ENCODE measurements at regions not wholly inside any gene's neighbourhood (a gene's known extent, or its start where the extent isn't known, plus 50 kb on each side); places are given as distances from the start of the nearest gene placed in this dataset.

GRCh38 chr6:165762125-165762524 is 99.1 kb upstream of the PDE10A start:
- TF ChIP-seq, protein P1, sequence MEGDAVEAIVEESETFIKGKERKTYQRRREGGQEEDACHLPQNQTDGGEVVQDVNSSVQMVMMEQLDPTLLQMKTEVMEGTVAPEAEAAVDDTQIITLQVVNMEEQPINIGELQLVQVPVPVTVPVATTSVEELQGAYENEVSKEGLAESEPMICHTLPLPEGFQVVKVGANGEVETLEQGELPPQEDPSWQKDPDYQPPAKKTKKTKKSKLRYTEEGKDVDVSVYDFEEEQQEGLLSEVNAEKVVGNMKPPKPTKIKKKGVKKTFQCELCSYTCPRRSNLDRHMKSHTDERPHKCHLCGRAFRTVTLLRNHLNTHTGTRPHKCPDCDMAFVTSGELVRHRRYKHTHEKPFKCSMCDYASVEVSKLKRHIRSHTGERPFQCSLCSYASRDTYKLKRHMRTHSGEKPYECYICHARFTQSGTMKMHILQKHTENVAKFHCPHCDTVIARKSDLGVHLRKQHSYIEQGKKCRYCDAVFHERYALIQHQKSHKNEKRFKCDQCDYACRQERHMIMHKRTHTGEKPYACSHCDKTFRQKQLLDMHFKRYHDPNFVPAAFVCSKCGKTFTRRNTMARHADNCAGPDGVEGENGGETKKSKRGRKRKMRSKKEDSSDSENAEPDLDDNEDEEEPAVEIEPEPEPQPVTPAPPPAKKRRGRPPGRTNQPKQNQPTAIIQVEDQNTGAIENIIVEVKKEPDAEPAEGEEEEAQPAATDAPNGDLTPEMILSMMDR (IDR thresholded peaks at IDR 0.05): no peak
- TF ChIP-seq EZH2phosphoT487 (IDR thresholded peaks at IDR 0.05) (no peak), EZH2 (IDR thresholded peaks at IDR 0.05) (no peak)
